GM19438 (cell line): ENCODE measurements at regions not wholly inside any gene's neighbourhood (a gene's known extent, or its start where the extent isn't known, plus 50 kb on each side); places are given as distances from the start of the nearest gene placed in this dataset.

Experiments used
- ATAC-seq: cut with Tn5 transposase; IDR thresholded peaks from one replicate; pipeline ENCODE4 v1.9.1; 2021; ENCODE audit warnings: low read depth; ENCODE audit not compliant: unreplicated experiment

DNA sequence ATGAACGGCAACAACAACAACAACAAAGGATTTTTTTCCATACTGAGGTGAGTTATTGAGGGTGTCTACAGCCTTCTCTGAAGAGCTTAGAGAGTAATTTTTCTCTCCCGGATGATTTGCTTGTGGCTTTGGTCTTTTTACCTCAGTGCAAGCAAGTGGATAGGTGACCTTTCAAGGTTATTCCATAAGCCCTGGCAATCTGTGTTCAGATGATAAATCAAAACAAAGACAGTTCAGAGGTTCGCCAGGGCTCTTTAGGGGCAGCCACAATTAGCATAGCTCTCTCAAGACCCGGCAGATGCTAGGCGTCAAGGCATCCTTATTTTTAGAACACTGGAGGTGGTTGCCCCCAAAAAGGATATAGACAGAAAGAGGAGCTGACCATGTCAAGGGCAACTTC lies 417.9 kb upstream of the C9orf72 start:
- no peak for ATAC-seq

DNA sequence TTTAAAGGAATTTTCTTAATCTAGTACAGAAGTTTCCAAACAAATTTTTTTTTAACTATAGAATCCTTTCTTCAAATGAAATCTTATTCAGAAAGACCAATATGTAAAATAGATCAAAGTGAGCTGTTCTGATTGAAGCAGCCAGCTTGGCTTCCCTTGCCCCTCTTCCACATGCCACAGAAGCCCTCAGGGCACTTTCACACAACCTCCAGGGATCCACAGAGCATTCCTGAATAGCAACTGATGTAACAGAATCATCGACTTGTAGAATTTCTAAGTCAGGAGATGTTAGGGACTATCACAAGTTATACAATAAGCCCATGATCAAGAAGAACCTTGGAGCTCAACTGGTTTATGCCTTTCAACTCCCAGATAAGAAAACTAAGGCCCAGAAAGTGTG lies 427.8 kb upstream of the C9orf72 start:
- no peak for ATAC-seq

DNA sequence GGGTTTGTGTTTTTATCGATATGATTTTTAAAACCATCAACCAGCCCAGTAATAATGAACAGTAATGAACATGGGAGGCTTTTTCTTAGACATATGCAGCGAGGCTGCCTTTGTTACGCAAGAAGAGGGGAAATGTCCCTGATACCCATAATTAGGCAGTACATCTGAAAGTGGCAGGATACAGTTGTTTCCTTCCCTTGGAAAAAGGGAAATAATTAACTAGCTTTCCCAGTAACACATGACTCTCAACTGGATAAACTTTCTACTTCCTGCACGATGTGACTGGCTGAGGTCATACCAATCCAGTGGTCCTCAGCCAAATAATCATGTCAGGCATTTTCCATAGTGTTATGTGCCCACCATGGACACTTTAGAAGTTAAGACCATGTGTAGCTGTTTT lies 431.6 kb upstream of the C9orf72 start:
- no peak for ATAC-seq

DNA sequence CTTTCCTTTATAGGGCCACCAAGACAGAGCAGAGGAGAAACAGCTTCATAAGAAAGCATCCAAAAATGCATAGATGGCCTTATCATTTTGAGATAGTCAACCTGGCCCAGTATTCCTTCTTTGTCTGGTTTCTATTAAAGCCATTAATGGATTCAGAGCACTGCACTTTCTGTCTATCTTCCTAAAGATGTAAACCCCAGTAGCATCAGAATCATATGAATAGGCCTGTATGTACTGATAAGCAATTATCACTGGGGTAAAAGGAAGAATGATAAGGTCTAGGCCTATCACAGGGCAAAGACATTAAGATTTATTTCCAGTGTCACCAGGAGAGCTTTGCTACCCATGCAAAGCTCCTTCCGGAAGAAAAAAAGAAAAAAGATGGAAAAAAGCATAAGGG lies 432.5 kb upstream of the C9orf72 start:
- no peak for ATAC-seq

DNA sequence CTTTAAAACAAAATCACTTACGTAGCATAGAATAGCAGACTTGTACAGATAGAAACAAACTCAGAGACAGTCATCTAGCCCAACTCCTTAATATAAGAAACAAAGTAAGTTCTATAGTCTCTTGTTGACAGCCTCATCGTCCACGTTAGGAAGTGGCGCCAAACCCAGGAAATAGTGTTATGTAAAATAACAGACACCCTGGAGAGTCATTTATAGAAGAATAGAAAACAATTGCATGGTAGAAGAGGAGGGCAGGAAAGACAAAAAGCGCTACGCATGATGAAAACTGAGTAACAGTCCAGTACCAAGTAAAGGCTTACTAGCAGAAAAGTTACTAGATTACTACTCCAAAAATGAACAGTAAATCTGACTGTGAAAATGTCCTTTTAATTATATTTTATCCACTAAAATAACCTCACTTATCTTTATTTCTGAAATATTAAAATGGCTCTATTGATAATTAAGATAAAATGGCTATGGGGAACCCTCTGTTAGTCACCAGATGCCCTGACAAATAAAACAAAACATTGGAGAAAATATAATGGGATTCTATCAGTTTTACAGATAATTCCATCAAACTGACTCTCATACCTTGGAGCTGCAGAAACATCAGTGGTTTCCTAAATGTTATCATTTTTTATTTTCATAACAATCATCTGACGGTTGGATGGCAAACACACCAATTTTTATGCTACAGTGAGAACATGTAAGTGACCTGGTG lies 434.0 kb upstream of the C9orf72 start:
- ATAC-seq: no peak

DNA sequence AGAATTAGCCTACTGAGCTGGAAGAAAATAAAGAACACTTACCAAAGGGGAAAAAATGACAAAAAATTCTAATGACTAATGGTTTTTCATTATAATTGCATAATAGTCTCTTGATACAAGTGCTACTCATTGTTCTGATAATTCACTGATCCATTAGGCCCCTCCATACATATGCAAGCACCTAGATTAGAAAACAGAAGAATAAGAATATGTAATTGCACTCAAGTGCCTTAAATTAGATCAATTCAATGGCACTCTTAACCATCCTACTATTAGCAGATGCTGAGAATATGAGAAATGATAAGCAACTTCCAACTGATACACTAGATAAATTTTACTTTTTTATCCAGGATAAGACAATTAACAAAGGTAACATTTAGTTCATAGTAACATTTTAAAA lies 440.9 kb upstream of the C9orf72 start:
- no peak for ATAC-seq

DNA sequence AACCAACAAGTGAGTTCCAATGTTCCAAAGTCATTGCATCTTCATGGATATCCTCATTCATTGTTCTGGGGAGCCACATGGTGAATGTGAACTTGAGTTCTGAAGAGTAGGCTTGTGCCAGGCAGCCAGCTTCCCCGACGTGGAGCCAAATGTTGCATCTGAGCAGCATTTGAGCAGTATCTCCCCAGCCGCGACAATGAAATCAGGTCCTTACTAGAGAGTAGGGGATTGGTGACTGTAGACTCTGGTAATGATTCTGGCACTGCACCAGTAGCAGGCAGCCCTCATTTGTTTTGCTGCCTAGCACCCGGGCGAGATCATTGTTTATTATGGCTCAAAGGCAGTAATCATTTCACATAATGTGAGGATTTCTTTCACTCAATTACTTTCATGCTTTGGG lies 451.4 kb upstream of the C9orf72 start:
- ATAC-seq: no peak

DNA sequence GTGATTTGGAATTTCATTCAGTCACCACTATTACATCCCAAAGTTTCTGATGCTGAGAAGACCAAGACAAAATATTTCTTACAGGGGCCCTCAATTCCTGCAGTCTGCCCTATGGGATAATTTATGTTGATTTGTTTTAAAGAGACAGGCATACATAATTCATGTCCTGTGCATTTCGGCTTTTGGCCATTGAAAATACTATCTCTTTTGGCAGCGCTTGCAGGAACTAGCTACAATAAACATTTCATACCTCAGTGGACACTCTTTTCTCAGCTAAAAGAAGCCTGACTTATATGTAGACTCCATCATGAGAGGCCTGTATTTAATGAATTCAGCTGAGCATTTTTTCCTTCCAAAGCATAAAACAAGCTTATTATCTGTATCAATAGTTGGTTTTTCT lies 451.9 kb upstream of the C9orf72 start:
- no peak for ATAC-seq

DNA sequence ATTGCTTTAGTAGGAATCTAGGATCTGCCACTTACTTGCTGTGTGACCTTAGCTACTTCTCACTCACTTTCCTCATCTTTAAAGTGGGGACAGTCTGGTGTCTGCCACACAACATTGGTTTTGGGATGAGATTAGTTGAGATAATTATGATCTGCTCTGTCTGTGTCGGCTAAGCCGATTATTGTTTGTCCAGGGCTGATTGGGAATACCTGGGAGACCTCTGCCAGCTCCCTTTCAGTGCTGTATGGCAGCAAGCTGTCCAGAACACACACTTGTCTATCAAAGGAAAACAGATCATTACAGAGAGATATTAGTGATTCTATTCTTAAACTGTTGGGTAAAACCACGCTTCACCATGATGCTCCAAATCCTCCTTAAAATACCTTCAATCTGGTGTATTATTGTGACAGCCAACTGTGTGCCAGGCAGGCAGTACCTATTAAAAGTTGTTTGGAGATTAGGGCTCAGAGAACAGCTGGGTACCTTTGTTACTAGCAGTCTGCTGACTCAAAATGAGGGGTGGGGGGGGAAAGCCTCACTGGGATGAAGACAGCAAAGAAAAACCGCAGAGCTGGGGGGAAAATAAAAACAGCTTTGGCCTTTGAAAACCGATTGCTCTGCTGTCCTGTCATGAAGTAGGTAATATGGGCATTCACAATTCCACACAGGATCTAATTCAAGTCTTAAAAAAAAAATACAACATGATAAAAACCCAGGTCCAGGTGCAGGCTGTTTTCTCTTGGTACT lies 458.4 kb upstream of the C9orf72 start:
- ATAC-seq: no peak

DNA sequence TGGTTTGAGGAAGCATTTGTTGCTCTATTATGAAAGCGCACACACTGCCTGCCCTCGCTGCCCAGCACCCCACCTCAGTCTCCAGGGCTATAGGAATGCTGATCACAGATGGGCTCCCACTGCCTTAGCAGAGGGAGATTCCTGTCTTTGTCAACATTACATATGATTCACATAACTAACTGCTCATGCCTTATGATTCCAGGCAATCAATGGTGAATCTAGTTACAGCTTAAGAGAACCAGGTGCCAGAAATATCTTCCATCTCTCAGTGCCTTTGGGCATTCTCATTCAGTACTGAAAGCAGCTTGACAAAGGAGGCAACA lies 458.9 kb upstream of the C9orf72 start:
- ATAC-seq: no peak

DNA sequence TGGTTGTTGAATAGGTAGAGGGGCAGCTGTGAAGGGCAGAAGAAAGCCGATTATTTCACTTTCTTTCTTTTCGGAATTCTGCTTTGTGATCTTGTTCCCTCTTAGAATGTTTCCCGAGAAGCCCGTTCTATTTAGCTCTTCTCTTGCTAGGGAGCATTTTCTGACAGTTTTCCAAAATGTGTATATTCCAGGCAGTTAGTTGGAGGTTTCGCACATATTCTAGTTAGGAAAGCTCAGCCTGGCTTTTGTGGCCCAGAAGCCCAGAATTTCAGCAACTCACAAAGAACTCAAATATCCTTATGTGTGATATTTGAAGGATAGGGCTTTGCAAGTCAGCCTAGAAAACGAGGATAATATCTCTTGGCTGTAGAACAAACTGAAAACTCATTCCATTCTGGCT lies 461.0 kb upstream of the C9orf72 start:
- no peak for ATAC-seq

DNA sequence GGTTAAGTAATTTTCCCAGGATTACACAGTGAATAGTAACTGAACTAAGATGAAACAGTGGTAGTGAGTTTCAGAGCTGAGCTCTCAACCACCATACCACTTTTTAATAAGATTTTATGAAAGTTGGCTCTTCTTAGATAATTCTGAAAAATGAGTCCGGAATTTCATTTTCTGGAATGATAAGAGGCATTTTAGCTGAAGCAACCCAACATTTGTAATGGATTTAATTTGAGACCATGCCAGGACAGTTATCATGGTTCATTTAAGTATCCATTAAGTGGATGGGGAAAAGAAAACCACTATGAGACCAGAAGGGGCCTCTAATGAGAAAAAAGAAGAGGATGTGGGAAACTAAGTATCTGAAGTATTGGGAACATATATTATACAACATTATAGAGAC lies 464.7 kb upstream of the C9orf72 start:
- no peak for ATAC-seq

DNA sequence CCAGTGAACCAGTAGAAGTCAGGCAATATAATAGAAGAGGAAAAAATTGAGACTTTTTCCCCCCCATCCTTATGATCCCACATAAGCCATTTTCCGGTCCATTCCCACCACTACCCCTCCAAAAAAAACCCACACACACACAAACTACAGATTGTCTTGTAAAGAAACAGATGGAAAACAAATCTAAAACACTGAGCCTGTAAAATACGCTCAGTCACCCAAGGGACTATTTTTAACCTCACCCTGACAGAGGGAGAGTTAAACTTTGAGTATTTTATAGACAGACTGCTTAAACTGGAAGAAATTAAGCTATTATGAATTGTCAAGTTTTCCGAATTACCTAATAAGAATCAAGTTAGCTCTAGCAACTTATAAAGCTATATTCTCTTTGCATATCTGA lies 471.8 kb upstream of the C9orf72 start:
- no peak for ATAC-seq

DNA sequence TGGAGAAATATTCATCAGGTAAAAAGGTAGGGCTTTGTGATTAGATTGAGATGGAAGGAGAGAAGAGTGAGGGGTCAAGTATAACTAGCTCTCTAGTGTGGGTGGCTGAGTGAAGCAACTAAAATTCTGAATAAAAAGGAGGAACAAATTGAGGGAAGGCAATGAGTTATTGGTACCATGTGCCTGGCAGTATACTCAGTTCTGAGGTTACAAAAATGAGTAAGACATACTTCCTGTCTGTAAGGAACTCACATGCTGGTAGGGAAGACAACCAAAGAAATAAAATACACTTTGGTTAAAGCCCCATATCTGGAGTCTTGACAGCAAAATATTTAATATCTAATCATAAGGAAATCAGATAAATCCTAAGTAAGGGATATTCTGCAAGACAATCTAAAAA lies 476.8 kb upstream of the C9orf72 start:
- no peak for ATAC-seq

DNA sequence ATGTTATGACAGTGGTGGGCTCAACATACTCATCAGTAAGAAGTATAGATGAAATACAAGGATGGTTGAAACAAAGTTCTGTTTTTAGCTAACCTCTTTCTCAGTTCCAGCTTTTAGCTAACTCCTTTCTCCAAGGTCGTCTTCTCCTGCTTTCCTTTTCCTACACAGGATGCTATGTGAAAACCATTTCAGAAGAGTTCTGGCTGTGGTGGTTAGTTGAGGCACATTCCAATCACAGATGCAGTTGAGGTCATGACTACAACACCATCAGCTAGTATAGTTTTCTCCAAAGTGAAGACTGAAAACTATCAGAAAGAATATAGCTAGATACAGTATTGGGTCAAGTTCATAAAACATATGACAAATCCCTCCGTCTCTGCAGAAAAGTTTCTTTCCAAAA lies 477.7 kb upstream of the C9orf72 start:
- ATAC-seq: no peak

DNA sequence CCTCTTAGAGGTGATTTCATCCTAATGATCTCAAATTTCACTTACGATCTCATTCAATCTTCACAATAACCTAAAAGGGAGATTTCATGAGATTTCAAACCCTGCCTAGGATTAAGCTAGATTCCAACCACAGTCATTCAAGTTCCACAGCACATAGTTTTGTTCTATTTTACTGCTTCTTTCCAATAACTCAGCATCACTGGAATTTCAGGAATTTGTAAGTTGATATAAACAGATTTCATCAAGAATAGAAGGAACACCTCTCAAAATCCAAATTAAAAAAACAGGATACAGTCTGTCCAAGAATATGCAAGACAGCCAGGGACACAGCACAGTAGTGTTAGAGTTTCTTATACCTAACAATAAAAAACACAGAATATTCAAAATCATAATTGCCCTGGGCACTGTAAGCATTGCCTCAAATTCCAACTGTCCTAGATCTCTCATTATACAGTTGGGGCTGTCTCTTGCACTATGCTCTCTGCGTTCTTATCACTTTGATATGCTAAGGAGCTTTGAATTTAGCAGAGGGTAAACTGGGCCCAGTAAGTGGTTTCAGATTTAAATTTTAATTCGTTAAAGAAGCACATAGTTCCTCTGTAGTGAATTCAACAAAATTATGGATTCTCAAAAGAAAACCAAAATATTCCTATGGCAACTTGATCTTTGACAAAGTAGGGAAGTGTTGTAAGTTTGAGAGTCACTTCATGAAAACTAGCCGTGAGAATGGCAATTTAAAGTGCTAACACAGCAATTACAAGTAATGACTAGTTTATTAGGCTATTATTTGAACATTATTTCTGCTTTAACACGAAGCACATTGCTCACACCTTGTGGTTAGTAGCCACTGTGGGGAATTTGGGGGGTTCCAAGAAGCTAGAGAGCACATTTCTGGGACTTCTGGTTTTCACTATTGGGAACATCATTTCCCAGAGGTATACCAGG lies 478.6 kb upstream of the C9orf72 start:
- ATAC-seq: no peak

DNA sequence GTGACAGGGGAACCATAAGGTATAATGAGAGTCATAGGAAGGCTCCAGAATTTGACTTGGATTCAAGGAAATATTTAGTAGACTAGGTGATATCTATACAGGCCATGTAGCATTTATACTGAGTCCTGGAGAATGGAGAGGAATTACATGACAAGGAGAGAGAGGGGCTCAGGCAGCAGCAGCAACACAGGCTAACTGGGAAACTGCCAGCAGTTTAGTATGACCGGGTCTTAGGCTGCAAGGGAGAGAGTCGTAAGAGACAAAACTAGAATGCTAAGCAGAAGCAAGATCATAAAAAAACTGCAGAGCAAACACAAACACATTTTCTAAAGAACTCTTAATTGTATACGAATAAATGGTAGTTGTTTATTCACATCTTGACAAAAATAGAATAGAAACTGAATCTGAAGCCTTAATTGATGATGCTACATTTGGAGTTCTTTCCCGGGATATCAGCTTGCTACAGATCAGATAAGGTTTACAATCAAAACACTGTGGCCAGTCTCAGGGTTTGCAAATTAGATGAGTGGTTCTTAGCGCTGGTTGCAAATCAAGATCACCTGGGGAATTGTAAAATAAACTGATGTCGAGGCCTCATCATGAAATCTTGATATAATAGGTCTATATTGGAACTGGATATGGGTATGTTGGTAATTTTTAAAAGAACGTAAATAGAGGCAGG lies 480.0 kb upstream of the C9orf72 start:
- no peak for ATAC-seq

DNA sequence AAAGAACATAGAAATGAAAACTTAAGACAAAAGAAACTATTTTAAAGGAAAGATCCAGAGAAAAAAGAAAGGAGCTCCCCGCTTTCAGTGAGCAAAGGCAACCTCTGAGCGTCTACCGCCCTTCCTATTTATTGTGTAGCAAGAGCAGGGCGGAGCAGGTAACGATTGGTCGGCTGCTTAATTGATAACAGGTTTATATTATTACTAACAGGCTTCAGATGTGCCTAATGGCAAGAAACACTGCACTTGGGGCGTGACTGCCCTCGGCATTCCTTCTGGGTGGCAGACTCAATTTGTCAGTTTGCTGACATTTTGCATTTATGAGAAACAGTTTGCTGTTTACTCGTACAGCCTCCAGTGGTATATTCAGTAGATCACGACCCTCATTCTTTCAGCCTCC lies 482.7 kb upstream of the C9orf72 start:
- no peak for ATAC-seq

DNA sequence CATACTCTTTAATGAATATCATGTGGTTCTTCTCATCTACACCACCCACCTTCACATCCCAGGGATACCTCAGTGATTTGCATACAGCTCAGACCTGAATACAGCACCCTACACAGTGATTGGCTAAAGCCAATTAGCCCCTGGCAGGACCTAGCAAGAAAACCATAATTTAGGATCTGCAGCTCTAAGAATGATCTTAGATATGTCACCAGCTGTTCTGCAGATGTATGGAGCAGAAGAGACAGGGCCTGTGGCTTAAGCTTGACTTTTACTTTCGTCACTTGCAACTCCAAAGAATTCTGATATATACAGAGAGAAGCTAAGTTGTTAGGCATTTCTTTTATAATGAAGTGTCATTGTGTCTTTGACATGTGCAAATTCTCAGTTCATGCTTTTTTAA lies 483.2 kb upstream of the C9orf72 start:
- no peak for ATAC-seq

DNA sequence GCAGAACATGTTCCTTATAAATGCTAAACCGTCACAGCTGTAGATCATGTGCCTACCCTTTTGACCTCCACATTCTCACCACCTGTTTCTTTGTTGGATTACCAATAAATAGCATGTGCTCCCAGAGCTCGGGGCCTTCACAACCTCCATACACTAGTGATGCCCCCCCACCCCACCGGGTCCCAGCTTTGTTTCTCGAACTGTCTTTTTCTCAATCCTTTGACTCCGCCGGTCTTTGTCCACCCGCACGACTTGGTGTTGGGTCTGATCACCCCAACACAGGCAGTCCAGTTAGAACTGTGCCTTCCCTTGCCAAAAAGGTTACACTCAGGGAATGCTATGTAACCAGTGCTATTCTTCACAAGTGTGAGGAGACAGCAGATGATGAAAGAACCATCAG lies 485.9 kb upstream of the C9orf72 start:
- no peak for ATAC-seq

DNA sequence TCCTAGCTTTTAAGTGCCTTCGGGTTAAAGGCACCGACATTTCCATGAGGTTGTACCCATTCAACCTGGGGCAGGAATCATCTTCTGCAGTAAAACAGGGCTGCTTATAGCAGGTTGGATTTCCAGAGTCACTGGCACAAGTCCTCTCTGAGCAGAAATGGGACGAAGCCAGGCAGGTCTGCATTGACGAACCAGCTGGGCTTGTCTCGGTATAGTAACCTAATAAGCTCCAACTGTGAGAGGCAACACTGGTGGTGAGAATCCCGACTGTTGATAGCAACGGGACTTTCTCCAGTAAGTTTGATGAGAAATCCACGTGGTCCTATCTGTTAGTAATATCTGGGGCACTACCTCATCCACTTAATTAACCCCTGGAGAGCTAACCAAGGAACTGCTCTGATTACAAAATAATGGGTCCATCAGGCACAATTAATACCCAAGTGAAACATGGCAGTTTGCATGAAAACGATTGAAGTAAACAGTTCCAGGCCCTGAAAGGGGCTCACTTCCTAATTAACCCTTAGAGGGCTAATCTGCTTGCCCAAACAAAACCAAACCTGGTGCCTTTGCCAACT lies 491.0 kb upstream of the C9orf72 start:
- no peak for ATAC-seq
